ENCODE measurements at regions not wholly inside any gene's neighbourhood (a gene's known extent, or its start where the extent isn't known, plus 50 kb on each side); places are given as distances from the start of the nearest gene placed in this dataset.

DNA sequence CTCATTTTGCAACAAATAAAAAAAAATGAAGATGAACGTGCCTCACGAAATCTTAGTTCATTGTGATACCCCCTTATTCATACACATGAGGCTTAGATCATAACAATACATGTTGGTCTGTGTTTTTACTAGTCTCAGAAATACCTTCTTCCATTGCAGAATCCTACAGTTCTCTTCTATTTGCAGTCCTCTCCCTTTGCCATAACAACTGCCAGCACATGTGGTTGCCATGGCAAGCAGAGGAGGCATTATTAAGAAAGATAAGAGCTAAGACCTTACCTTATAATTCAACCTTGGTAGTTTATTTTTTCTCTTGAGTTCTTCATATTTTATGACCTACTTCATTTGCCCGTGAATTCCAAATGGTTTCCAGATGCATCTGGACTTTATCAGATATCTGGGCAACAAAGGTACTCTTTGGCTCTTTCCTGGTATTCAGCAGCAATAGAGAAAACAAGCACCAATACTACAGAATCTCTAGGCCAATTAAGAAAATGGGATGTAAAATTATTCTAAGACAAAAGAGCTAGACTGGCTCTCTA, 524.0 kb downstream of the CMPK2 start:
- CTCF ChIA-PET, result no interaction called here
- Histone ChIP-seq H3K27me3 (ENCODE audit: control insufficient read depth, insufficient read depth, low read length) (no peaks in the 10 kb centered on the region), H3K36me3 (ENCODE audit: control insufficient read depth, insufficient read depth, low read length) (no peaks in the 10 kb centered on the region), H3K4me3 (ENCODE audit: low read depth, low read length) (no peak overlapping the region)
- POLR2A ChIA-PET, result no interaction called here
- DNase-seq (ENCODE audit: low read depth), result no peak
- TF ChIP-seq CTCF (IDR thresholded peaks at IDR 0.05; ENCODE audit: insufficient read depth, low read depth, low read length), result no peak

DNA sequence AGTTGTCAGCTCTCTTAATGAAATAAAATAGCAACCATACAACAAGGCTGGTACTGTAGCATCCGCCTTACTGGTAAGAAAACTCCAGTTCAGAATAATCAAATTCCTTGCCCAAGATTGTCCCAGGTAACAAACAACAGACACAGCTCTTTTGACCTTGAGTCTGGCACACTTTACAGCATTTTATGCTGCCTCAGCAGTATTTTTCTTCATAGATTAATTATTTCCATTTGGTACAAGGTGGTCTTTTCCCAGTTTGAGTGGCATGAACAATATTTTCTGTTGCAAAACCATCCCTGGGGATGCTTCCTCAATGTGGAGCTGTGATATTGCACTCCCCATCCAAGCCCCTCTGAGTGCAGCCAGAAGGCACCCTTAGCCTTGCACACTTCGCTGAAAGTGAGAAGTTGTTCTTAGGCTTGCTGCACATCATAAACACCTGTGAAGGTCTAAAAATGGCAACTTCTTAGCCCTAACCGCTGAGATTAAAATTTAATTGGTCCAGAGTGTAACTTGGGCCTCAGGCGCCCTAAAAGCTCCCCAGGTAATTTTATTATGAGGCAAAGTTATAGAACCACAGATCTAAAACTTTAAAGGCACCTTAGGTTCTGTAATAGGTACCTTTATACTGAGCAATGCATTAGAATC, 523.3 kb downstream of the CMPK2 start:
- Histone ChIP-seq H3K27me3 (ENCODE audit: control insufficient read depth, insufficient read depth, low read length) (no peaks in the 10 kb centered on the region), H3K36me3 (ENCODE audit: control insufficient read depth, insufficient read depth, low read length) (no peaks in the 10 kb centered on the region), H3K4me3 (ENCODE audit: low read depth, low read length) (no peak overlapping the region)
- no peak for TF ChIP-seq CTCF (IDR thresholded peaks at IDR 0.05; ENCODE audit: insufficient read depth, low read depth, low read length)
- CTCF ChIA-PET, result no interaction called here
- POLR2A ChIA-PET, result no interaction called here
- no peak for DNase-seq (ENCODE audit: low read depth)

DNA sequence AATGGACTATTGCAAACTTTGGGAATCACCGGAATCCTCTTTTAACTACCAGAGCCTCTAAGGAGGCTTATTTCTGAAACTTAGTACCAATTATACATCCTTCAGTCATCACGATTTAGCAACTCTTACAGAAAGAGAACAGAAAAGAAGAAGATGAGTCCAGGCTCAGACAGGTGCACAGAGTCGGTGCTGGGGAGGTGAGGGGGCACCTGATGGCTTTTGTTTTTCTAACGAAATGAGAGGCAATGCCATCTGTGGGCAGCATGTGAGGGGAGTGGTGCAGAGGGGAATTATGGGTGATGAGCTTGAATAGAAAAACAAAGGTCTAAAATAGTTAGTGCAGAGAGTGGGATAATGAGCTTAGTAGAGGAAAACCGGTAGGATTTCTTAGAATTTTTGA, 522.6 kb downstream of the CMPK2 start:
- ChIA-PET POLR2A (no interaction called here), CTCF (interaction anchor here (1.0 to 1.4 kb wide), 2 partner anchors 10 to 430 kb away, joined by 4 to 6 read pairs; no protein-coding TSS in a partner anchor)
- TF ChIP-seq CTCF (IDR thresholded peaks at IDR 0.05; ENCODE audit: insufficient read depth, low read depth, low read length), result no peak
- no peak for DNase-seq (ENCODE audit: low read depth)
- H3K36me3 ChIP-seq (ENCODE audit: control insufficient read depth, insufficient read depth, low read length), result no peaks in the 10 kb centered on the region
- H3K4me3 ChIP-seq (ENCODE audit: low read depth, low read length), result no peak overlapping the region
- H3K27me3 ChIP-seq (ENCODE audit: control insufficient read depth, insufficient read depth, low read length), result no peaks in the 10 kb centered on the region

GRCh38 chr2:6352247-6352646, 513.5 kb downstream of the CMPK2 start:
- CTCF ChIA-PET, result interaction anchor here (1.3 to 2.4 kb wide), 5 partner anchors 8 to 421 kb away, joined by 4 to 24 read pairs (median 6); no protein-coding TSS in a partner anchor

More at GRCh38 chr2:6352247-6352646, 513.5 kb downstream of the CMPK2 start:
- Histone ChIP-seq H3K27me3 (ENCODE audit: control insufficient read depth, insufficient read depth, low read length) (no peaks in the 10 kb centered on the region), H3K36me3 (ENCODE audit: control insufficient read depth, insufficient read depth, low read length) (no peaks in the 10 kb centered on the region), H3K4me3 (ENCODE audit: low read depth, low read length) (no peak overlapping the region)
- POLR2A ChIA-PET, result no interaction called here
- no peak for DNase-seq (ENCODE audit: low read depth)
- TF ChIP-seq CTCF (IDR thresholded peaks at IDR 0.05; ENCODE audit: insufficient read depth, low read depth, low read length), result no peak
